ENCODE measurements at regions not wholly inside any gene's neighbourhood (a gene's known extent, or its start where the extent isn't known, plus 50 kb on each side); places are given as distances from the start of the nearest gene placed in this dataset.

- no peaks in the 10 kb centered on the region for H3K4me1 ChIP-seq (ENCODE audit: low read length)
- no peaks in the 10 kb centered on the region for H3K9me3 ChIP-seq (ENCODE audit: insufficient read depth, low read length)
- no peak overlapping the region for H3K9ac ChIP-seq (ENCODE audit: low read length)
- H3K4me3 ChIP-seq (ENCODE audit: low read length): no peak overlapping the region
- H3K27me3 ChIP-seq (ENCODE audit: low read depth, low read length): no peaks in the 10 kb centered on the region
- H3K79me2 ChIP-seq (ENCODE audit: low read length): no peaks in the 10 kb centered on the region
- H2AFZ ChIP-seq (ENCODE audit: low read depth, low read length): no peak overlapping the region
- no peak for TF ChIP-seq CTCF (IDR thresholded peaks at IDR 0.05; ENCODE audit: low read depth, low read length)
- no peak for TF ChIP-seq EZH2phosphoT487 (IDR thresholded peaks at IDR 0.05; ENCODE audit: low read depth)
- no peaks in the 10 kb centered on the region for H3K36me3 ChIP-seq (replicated peaks; ENCODE audit: low read depth, low read length)
- no peak overlapping the region for H3K4me2 ChIP-seq (ENCODE audit: low read length)
- H4K20me1 ChIP-seq (ENCODE audit: insufficient read depth, low read length): no peaks in the 10 kb centered on the region
- H3K27ac ChIP-seq (ENCODE audit: low read length): no peak overlapping the region
These were observed 693.2 kb upstream of the CCDC54 start for GRCh38 chr3:106683953-106684620.

- Histone ChIP-seq H3K4me1 (ENCODE audit: low read length) (no peaks in the 10 kb centered on the region), H3K4me2 (ENCODE audit: low read length) (no peak overlapping the region), H3K27me3 (ENCODE audit: low read depth, low read length) (no peaks in the 10 kb centered on the region), H3K36me3 (replicated peaks; ENCODE audit: low read depth, low read length) (no peaks in the 10 kb centered on the region), H4K20me1 (ENCODE audit: insufficient read depth, low read length) (no peaks in the 10 kb centered on the region), H3K27ac (ENCODE audit: low read length) (no peak overlapping the region), H3K9me3 (ENCODE audit: insufficient read depth, low read length) (no peaks in the 10 kb centered on the region), H3K4me3 (ENCODE audit: low read length) (no peak overlapping the region), H3K79me2 (ENCODE audit: low read length) (no peaks in the 10 kb centered on the region), H3K9ac (ENCODE audit: low read length) (no peak overlapping the region), H2AFZ (ENCODE audit: low read depth, low read length) (no peak overlapping the region)
- TF ChIP-seq CTCF (IDR thresholded peaks at IDR 0.05; ENCODE audit: low read depth, low read length) (no peak), EZH2phosphoT487 (IDR thresholded peaks at IDR 0.05; ENCODE audit: low read depth) (no peak)
These were observed 691.5 kb upstream of the CCDC54 start for GRCh38 chr3:106685745-106686144.

GRCh38 chr3:106687905-106688304 is 689.3 kb upstream of the CCDC54 start:
- Histone ChIP-seq H3K79me2 (ENCODE audit: low read length) (no peaks in the 10 kb centered on the region), H2AFZ (ENCODE audit: low read depth, low read length) (no peak overlapping the region), H4K20me1 (ENCODE audit: insufficient read depth, low read length) (no peaks in the 10 kb centered on the region), H3K4me3 (ENCODE audit: low read length) (no peak overlapping the region), H3K9ac (ENCODE audit: low read length) (no peak overlapping the region), H3K4me1 (ENCODE audit: low read length) (no peaks in the 10 kb centered on the region), H3K36me3 (replicated peaks; ENCODE audit: low read depth, low read length) (no peaks in the 10 kb centered on the region), H3K27ac (ENCODE audit: low read length) (no peak overlapping the region), H3K4me2 (ENCODE audit: low read length) (no peak overlapping the region), H3K9me3 (ENCODE audit: insufficient read depth, low read length) (no peaks in the 10 kb centered on the region), H3K27me3 (ENCODE audit: low read depth, low read length) (no peaks in the 10 kb centered on the region)
- no peak for TF ChIP-seq EZH2phosphoT487 (IDR thresholded peaks at IDR 0.05; ENCODE audit: low read depth)
- TF ChIP-seq CTCF (IDR thresholded peaks at IDR 0.05; ENCODE audit: low read depth, low read length): no peak

- TF ChIP-seq CTCF (IDR thresholded peaks at IDR 0.05; ENCODE audit: low read depth, low read length) (no peak), EZH2phosphoT487 (IDR thresholded peaks at IDR 0.05; ENCODE audit: low read depth) (no peak)
- Histone ChIP-seq H3K4me2 (ENCODE audit: low read length) (no peak overlapping the region), H3K27ac (ENCODE audit: low read length) (no peak overlapping the region), H4K20me1 (ENCODE audit: insufficient read depth, low read length) (no peaks in the 10 kb centered on the region), H3K36me3 (replicated peaks; ENCODE audit: low read depth, low read length) (no peaks in the 10 kb centered on the region), H3K79me2 (ENCODE audit: low read length) (no peaks in the 10 kb centered on the region), H3K27me3 (ENCODE audit: low read depth, low read length) (no peaks in the 10 kb centered on the region), H3K9ac (ENCODE audit: low read length) (no peak overlapping the region), H2AFZ (ENCODE audit: low read depth, low read length) (no peak overlapping the region), H3K4me3 (ENCODE audit: low read length) (no peak overlapping the region), H3K9me3 (ENCODE audit: insufficient read depth, low read length) (no peaks in the 10 kb centered on the region), H3K4me1 (ENCODE audit: low read length) (no peaks in the 10 kb centered on the region)
These were observed 688.8 kb upstream of the CCDC54 start for GRCh38 chr3:106688464-106688863.
